ENCODE measurements at regions not wholly inside any gene's neighbourhood (a gene's known extent, or its start where the extent isn't known, plus 50 kb on each side); places are given as distances from the start of the nearest gene placed in this dataset.

GRCh38 chrX:39936886-39937770 lies 160.6 kb downstream of the BCOR start:
- in situ Hi-C loops (cut with HindIII; ENCODE audit: low sequenced_read_pairs) = no loop called here
- TF ChIP-seq CTCF (IDR thresholded peaks at IDR 0.05; ENCODE audit: low read depth, low read length) = no peak
- DNase-seq (ENCODE audit: low read depth, low spot score) = no peak
- no peak overlapping the region for H3K4me3 ChIP-seq (ENCODE audit: low read depth, low read length)

- H3K4me3 ChIP-seq (ENCODE audit: low read depth, low read length) = no peak overlapping the region
- in situ Hi-C loops (cut with HindIII; ENCODE audit: low sequenced_read_pairs) = no loop called here
- no peak for TF ChIP-seq CTCF (IDR thresholded peaks at IDR 0.05; ENCODE audit: low read depth, low read length)
- DNase-seq (ENCODE audit: low read depth, low spot score) = no peak
Measured at GRCh38 chrX:39938466-39938865, 159.3 kb downstream of the BCOR start.

- no peak for TF ChIP-seq CTCF (IDR thresholded peaks at IDR 0.05; ENCODE audit: low read depth, low read length)
Measured at GRCh38 chrX:39939678-39940077, 158.1 kb downstream of the BCOR start.

GRCh38 chrX:39941332-39941920 lies 156.3 kb downstream of the BCOR start:
- H3K4me3 ChIP-seq (ENCODE audit: low read depth, low read length) = no peak overlapping the region
- TF ChIP-seq CTCF (IDR thresholded peaks at IDR 0.05; ENCODE audit: low read depth, low read length) = no peak
- in situ Hi-C loops (cut with HindIII; ENCODE audit: low sequenced_read_pairs) = no loop called here
- DNase-seq (ENCODE audit: low read depth, low spot score) = peak; percentile 38

More at GRCh38 chrX:39939678-39940077, 158.1 kb downstream of the BCOR start:
- in situ Hi-C loops (cut with HindIII; ENCODE audit: low sequenced_read_pairs) = no loop called here
- H3K4me3 ChIP-seq (ENCODE audit: low read depth, low read length) = no peak overlapping the region
- no peak for DNase-seq (ENCODE audit: low read depth, low spot score)

- in situ Hi-C loops (cut with HindIII; ENCODE audit: low sequenced_read_pairs) = no loop called here
- no peak overlapping the region for H3K4me3 ChIP-seq (ENCODE audit: low read depth, low read length)
- no peak for TF ChIP-seq CTCF (IDR thresholded peaks at IDR 0.05; ENCODE audit: low read depth, low read length)
- no peak for DNase-seq (ENCODE audit: low read depth, low spot score)
Measured at GRCh38 chrX:39944416-39944815, 153.3 kb downstream of the BCOR start.

GRCh38 chrX:39945709-39946108 lies 152.0 kb downstream of the BCOR start:
- H3K4me3 ChIP-seq (ENCODE audit: low read depth, low read length) = no peak overlapping the region
- no peak for TF ChIP-seq CTCF (IDR thresholded peaks at IDR 0.05; ENCODE audit: low read depth, low read length)
- DNase-seq (ENCODE audit: low read depth, low spot score) = no peak
- in situ Hi-C loops (cut with HindIII; ENCODE audit: low sequenced_read_pairs) = no loop called here
